Tibial artery (tissue), 4 donors: ENCODE measurements at regions not wholly inside any gene's neighbourhood (a gene's known extent, or its start where the extent isn't known, plus 50 kb on each side); places are given as distances from the start of the nearest gene placed in this dataset.
A peak's percentile ranks its signal among the peaks of the same experiment; 100 is the strongest.

ENCODE experiments used
- DNase-seq, 2 donors: peaks; one replicate each; pipeline ENCODE4 v3.0.0-alpha.2; 2019
- H3K27ac ChIP-seq, 2 donors: fragments of 200-600 bp; sonication (generic) in 1 of 2; 1 replicate in 1 of 2; 2 replicates in 1 of 2; pipeline ENCODE4 v1.5.1; 2018 to 2019; ENCODE audit warnings: mild to moderate bottlenecking in 1 of 2
- H3K27me3 ChIP-seq, 2 donors: fragments of 200-600 bp; sonication (generic) in 1 of 2; one replicate each; pipeline versions ENCODE4 v1.5.1 to v1.6.0; 2016 to 2019
- H3K36me3 ChIP-seq, 3 donors: fragments of 200-600 bp; sonication (generic) in 2 of 3; one replicate each; pipeline ENCODE4 v1.5.1; 2016 to 2019; ENCODE audit warnings: mild to moderate bottlenecking in 2 of 3
- H3K4me1 ChIP-seq, 4 donors: fragments of 200-600 bp; sonication (generic) in 2 of 4; 1 replicate in 3 of 4; 2 replicates in 1 of 4; pipeline ENCODE4 v1.5.1; 2016 to 2019
- H3K4me3 ChIP-seq, 2 donors: fragments of 200-600 bp; sonication (generic) in 1 of 2; 1 replicate in 1 of 2; 2 replicates in 1 of 2; pipeline ENCODE4 v1.5.1; 2018 to 2019; ENCODE audit warnings: mild to moderate bottlenecking in 2 of 2
- H3K9me3 ChIP-seq, 3 donors: fragments of 200-600 bp; sonication (generic) in 1 of 3; one replicate each; pipeline ENCODE4 v1.5.1; 2016 to 2019
- intact Hi-C: fragments of 100-400 bp; cut with DNase I; formaldehyde crosslinking; loops from one replicate; pipeline ENCODE4 v1.15.0; 2023; ENCODE audit warnings: low total_unique reads
- TF ChIP-seq, protein P1 (sequence below), 2 experiments: fragments of 200-600 bp in 1 of 2; fragments of 450-650 bp in 1 of 2; IDR thresholded peaks; one replicate each; pipeline ENCODE4 v1.5.1; 2017 to 2019; ENCODE audit warnings: antibody characterized with exemption in 2 of 2, mild to moderate bottlenecking in 1 of 2, moderate library complexity in 1 of 2

DNA sequence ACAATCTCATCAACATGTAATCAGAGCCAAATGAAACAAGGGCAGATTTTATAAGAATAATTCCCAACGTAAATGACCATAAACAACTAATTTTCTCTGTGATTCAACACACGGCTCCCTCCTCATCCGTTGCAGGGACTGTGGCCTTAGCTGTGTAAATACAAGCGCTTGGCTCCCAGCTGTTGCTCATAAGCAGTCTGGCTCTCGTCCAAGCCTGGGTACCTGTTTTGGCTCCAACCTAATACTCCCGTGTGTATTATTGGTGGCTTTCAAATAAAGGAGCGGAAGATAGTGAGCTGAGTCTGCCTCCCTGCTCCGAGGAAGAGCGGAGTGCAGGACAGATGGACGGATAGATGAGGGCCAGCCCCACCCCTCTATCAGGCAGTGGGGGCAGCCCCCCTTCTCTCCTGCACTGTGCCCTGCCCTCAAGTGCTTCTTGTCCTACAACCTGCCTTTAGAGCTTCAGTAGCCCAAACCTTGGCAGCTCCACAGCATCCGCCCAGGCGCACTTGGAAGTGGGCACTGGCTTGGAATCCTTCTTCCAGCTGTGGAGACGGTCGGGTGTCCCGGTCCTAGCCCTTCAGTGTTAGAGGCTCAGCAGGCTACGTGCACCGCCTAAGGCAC is 670.9 kb downstream of the BRD1 start:
- intact Hi-C loops: no loop called here
- TF ChIP-seq, protein P1, sequence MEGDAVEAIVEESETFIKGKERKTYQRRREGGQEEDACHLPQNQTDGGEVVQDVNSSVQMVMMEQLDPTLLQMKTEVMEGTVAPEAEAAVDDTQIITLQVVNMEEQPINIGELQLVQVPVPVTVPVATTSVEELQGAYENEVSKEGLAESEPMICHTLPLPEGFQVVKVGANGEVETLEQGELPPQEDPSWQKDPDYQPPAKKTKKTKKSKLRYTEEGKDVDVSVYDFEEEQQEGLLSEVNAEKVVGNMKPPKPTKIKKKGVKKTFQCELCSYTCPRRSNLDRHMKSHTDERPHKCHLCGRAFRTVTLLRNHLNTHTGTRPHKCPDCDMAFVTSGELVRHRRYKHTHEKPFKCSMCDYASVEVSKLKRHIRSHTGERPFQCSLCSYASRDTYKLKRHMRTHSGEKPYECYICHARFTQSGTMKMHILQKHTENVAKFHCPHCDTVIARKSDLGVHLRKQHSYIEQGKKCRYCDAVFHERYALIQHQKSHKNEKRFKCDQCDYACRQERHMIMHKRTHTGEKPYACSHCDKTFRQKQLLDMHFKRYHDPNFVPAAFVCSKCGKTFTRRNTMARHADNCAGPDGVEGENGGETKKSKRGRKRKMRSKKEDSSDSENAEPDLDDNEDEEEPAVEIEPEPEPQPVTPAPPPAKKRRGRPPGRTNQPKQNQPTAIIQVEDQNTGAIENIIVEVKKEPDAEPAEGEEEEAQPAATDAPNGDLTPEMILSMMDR (IDR thresholded peaks at IDR 0.05): no peak
- H3K27me3 ChIP-seq: peaks cover 0 to 69% of the 10 kb centered on the region in 2 donors
- no peaks in the 10 kb centered on the region for H3K4me1 ChIP-seq
- DNase-seq: peak; percentile 17 to 27
- H3K4me3 ChIP-seq: no peak overlapping the region
- no peaks in the 10 kb centered on the region for H3K36me3 ChIP-seq
- no peak overlapping the region for H3K27ac ChIP-seq
- H3K9me3 ChIP-seq: no peaks in the 10 kb centered on the region

DNA sequence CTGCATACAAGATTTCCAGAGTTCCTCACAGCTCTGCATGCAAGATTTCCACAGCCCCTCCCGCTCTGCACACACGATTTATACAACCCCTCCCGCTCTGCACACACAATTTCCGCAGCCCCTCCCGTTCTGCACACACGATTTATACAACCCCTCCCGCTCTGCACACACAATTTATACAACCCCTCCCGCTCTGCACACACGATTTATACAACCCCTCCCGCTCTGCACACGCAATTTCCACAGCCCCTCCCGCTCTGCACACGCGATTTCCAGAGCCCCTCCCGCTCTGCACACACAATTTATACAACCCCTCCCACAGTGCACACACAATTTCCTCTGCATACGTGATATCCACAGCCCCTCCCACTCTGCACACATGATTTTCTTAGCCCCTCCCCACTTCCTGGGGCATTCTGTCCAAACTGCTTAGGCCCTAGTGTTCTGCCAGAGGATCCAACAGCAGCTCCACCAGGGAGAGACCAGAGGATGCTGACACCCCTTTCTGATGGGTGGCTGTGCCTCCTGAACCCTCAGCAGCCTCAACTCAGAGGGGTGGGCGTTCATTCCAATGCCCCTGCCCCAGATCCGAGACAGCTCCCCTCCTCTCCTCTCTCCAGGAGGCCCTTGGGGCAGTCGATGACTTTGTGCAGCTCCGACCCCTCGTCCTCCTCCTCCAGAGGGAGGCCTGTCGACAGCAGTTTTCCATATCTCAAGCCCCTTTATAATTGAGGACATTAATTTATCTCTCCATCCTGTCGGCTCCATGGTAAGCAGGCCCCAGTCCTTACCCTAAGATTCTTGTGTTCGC is 671.7 kb downstream of the BRD1 start:
- no peak overlapping the region for H3K4me3 ChIP-seq
- H3K9me3 ChIP-seq: no peaks in the 10 kb centered on the region
- H3K36me3 ChIP-seq: no peaks in the 10 kb centered on the region
- H3K27me3 ChIP-seq: peaks cover 0 to 69% of the 10 kb centered on the region in 2 donors
- no peaks in the 10 kb centered on the region for H3K4me1 ChIP-seq
- peak in 1 of 2 donors; percentile 8 for DNase-seq
- TF ChIP-seq, protein P1 (IDR thresholded peaks at IDR 0.05): no peak
- no peak overlapping the region for H3K27ac ChIP-seq
- intact Hi-C loops: no loop called here

DNA sequence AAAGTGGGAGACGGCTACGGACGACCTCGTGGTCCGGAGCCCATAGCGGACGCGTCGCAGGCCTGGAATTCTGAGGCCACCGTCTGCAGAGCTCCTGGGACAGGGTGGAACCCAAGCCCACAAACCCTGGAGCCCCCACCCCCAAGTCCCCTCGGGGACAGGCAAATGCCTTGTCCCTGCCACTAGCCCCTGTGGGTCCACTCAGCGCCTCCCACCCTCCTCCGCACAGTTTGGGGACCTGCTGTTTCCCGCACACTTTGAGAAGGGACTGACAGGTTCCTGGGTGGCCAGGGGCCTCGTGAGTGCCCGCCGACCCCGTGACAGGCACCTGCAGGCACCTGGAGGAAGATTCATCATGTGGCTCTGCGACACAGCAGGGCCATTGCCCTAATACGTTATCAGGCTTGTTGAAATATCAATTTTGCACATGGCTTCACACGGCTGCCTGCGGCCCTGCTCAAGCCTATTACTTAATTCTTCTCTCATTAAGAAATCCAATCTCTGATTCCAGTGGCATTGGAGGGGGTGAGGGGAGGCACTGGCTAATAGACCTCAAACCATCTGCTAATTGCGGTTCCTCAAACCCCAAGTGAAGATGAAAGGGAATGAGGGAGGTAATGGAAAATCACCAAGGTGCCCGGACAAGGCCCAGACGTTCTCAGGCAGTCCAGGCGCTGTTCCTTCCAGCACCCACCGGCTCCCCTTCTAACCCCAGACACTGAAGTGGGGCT is 672.5 kb downstream of the BRD1 start:
- H3K27ac ChIP-seq: no peak overlapping the region
- DNase-seq: no peak
- no peak overlapping the region for H3K4me3 ChIP-seq
- TF ChIP-seq, protein P1 (IDR thresholded peaks at IDR 0.05): no peak
- H3K36me3 ChIP-seq: no peaks in the 10 kb centered on the region
- no peaks in the 10 kb centered on the region for H3K9me3 ChIP-seq
- intact Hi-C loops: no loop called here
- H3K4me1 ChIP-seq: no peaks in the 10 kb centered on the region
- peaks cover 0 to 67% of the 10 kb centered on the region in 2 donors for H3K27me3 ChIP-seq

DNA sequence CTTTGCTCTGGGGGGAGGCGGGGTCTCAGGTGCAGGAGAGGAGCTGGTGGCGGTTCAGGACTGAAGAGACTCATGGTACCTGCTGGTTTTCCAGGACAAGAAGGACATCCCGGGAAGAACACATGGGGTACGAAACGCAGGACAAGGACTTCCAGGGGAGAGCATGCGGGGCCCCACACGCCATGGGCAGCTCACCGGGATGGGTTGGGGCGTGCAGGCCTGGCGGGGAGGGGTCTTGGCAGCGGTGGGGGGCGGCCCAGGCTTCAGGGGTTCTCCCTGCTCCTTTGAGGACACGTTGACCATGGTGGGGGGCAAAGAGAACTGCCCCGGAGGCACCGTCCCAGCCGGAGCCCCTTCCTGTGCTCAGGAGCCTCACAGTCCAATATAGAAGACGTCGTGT is 673.2 kb downstream of the BRD1 start:
- Histone ChIP-seq H3K36me3 (no peaks in the 10 kb centered on the region), H3K9me3 (no peaks in the 10 kb centered on the region), H3K4me1 (no peaks in the 10 kb centered on the region), H3K27me3 (peaks cover 0 to 65% of the 10 kb centered on the region in 2 donors), H3K4me3 (no peak overlapping the region), H3K27ac (no peak overlapping the region)
- intact Hi-C loops: no loop called here
- DNase-seq: no peak
- TF ChIP-seq, protein P1 (IDR thresholded peaks at IDR 0.05): no peak

DNA sequence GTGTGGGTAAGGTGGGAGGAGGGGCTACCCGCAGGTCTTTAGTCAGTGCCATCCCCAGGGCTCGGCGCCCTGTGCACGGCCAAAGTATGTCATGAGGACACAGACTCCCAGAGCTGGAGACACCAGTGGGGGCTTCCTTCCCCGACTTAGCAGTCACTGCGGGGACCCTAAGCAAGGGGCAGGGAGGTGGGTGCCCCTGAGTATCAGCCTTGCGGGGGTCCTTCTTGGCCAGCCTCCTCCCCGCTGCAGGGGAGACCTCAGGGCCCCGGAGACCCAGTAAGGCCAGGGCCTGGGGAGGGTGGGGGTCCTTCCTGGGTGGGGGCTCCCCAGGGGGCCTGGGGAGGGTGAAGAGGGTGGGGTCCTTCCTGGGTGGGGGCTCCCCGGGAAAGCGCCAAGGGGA is 673.8 kb downstream of the BRD1 start:
- no peak overlapping the region for H3K27ac ChIP-seq
- H3K4me1 ChIP-seq: no peaks in the 10 kb centered on the region
- peaks cover 0 to 62% of the 10 kb centered on the region in 2 donors for H3K27me3 ChIP-seq
- no peak for DNase-seq
- no peaks in the 10 kb centered on the region for H3K36me3 ChIP-seq
- TF ChIP-seq, protein P1 (IDR thresholded peaks at IDR 0.05): no peak
- no peaks in the 10 kb centered on the region for H3K9me3 ChIP-seq
- intact Hi-C loops: no loop called here
- no peak overlapping the region for H3K4me3 ChIP-seq
